DMS114 treated with DMSO at 0.1 percent for 48 hours (cell line): ENCODE measurements at regions not wholly inside any gene's neighbourhood (a gene's known extent, or its start where the extent isn't known, plus 50 kb on each side); places are given as distances from the start of the nearest gene placed in this dataset.
"Not testable (repeated sequence)": the region's sequence is repeated elsewhere in the genome, so short reads cannot be mapped to it uniquely, and the experiment has no call there.

Source experiments
- DNase-seq: peaks from one replicate; lab custom pipeline; 2025; ENCODE audit not compliant: unreplicated experiment; lab: John Stamatoyannopoulos, UW

DNA sequence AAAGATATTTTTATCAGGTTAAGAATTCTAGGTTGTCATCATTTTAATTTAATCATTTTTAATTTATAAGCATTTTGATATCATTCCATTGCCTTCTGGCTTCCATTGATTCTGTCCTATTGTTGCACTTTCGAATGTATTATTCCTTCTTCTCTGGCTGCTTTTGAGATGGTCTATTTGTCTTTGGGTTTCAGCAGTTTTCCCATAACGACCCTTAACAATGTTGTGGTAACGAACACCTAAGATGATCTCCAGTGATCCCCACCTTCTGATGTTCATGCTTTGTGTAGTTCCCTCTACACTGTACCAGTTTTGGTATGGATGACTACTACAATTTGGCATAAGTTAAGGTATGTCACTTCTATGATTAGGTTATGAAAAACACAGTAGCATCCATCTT lies 59.9 kb downstream of the MINAR1 start:
- no peak for DNase-seq

DNA sequence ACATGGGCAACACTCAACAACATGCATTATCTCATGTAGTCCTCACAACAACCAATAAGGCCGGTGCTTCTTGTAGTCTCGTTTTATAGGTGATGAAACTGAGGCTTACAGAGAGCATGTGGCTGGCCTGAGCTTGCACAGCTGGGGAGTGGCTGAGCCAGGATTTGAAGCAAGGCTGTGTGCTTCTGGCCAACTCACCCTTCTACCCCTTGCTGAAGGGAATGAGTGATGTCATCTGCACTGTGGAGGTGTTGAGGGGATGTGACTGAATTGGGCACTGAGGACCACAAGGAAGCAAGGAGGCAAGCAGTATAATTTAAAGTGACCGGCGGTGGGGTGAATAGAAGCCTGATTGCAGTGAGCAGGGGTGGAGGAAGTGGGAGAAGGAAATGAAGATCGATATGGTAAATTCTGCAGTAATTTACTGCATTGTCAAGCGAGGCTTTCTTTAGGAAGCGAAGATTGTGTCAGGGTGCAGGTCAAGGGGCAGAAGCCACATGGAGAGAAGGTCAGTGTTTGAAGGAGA lies 62.3 kb downstream of the MINAR1 start:
- DNase-seq: no peak

DNA sequence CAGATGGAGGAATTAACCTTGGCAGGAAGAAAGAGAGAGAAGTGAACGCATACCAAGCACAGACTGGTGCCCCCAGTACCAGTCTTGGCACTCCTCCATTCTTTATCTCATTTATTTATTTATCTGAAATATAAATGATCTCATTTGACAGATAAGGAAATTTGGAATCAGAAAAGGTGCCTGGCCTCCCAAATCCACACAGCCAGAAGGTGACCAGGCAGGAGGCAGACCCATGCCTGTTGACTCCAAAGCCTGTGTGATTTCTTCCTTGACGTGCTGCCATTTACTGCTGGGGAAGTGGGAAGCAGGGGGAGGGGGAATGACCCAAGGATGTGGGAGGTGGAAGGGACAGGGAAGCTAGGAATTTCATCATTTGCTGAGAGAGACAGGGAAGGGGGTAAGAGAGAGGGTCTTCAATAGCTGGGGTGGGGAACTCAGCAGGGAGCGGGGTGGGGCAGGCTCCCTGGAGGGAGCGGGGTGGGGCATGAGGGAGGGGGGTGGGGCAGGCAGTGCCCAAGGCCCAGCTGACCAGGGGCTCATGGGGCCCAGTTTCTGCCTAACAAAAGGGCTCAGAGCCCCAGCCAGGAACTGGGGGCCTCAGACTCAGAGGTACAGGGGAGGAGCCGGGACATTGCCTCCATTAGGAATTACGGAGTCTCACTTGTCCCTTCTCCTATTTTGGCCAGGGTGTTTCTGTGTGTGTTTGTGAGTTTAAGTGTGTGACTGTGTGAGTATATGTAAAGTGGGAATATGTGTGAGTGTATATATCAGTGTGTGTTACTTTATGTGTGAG lies 63.0 kb downstream of the MINAR1 start:
- DNase-seq: no peak

DNA sequence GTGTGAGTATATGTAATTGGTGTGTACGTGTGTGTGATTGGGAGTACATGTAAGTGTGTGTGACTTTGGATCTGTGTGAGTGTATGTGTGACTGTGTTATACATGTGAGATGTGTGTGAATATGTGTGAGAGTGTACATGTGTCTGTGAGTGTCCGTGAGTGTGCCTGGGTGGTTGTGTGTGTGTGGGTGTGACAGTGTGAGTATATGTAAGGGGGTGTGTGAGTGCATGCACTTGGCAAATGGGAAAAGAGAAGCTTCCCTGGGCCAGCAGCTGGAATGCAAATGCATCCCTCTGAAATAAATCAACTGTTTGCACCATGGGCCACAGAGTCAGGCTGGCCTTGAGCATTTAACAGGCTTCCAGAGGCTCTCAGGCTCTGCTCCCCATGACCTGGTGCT lies 63.6 kb downstream of the MINAR1 start:
- no peak for DNase-seq

DNA sequence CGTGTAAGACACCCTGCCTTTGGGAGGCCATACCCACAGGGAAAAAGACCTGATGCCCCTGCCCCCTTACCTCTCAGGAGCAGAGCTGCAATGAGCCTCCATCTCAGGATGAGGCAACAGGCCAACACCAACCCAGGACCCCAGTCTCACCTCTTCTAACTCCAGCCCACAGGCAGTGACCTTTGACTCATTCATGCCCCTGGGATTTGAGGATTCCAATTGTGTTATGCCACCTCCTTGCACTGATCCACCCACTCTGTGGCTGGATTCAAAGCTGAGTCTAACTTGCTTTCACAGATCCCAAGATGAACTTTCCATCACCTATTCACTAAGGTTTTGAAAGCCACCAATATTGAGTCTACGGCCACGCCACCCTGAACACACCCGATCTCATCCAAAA lies 64.7 kb downstream of the MINAR1 start:
- no peak for DNase-seq

DNA sequence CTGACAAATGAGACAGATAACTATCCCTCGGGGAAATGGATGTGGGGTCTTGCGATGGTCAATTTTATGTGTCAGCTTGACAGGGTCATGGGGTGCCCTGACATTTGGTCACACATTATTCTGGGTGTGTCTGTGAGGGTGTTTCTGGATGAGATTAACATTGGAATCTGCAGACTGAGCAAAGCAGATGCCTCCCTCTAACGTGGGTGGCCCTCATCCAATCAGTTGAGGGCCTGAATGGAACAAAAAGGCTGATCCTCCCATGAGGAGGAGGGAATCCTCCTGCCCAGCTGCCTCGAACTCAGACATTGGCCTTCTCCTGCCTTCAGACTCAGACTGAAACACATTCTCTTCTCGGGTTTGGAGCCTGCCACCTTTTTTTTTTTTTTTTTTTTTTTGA lies 69.0 kb downstream of the MINAR1 start:
- no peak for DNase-seq

DNA sequence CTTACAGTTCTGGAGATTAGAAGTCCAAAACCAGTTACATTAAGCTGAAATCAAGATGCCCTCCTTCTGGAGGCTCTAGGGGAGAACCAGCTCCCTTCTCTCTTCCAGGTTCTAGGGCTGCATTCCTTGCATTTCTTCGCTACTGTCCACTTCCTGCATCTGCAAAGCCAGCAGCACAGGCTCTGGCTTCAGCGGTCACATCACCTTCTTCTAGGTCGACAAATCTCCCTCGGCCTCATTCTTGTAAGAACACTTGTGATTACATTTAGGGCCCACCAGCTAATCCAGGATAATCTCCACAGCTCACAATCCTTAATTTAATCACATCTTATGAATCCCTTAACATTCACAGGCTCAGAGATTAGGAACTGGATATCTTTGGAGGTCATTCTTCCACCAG lies 73.8 kb downstream of the MINAR1 start:
- no peak for DNase-seq

DNA sequence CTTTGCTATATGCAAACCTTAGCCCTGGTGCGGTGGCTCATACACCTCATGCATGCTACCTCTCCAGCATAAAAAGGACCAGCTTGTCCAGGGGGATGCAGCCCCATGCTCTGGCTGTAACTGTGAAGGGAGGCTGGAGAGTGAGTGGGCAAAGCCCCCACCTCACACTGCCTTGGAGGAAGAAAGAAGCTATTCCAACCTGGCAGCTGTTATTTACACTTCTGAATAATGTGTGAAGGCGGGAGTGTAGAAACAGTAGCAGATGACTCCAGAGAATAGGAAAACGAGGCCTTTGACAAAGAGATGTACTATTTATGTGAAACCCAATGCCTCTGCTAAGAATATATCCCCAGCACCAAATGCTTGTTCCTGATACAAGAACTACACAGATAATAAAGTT lies 80.7 kb downstream of the MINAR1 start:
- not testable (repeated sequence) for DNase-seq

DNA sequence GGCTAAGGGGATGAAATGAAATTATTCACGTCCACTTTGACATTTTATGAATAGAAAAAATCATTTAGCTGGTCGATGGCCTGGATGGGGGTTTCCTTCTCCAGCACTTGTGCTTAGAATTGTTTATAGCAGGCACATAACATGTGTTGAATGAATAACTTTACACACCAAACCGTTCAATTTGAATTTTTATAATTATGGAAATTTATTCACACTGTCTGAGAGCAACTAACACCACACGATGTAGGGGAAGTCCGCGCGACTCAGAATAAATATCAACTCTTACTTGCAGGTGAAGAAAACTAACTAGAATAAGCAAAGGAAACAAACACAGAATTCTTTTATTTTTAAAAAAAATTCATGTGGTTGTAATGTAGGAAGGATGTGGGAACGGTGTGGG lies 81.3 kb downstream of the MINAR1 start:
- DNase-seq: no peak

DNA sequence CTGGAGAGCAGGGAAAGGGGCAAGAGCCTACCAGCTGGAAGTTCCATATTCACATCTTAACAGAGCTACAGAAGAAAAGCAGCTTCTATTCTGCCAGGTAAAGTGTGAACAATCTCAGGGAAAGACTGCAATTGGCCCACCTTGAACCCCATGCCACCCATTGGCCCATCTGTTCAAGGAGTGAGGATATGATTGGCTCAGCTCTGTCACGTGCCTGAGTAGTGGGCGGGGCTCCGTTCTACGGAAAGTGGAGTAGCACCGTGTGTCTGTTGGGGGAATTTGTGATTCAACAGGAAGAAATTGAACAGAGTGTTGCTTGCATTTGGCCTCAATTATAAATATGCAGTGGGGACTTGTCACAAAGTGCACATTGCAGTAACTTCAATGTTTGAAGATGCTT lies 81.8 kb downstream of the MINAR1 start:
- DNase-seq: no peak

DNA sequence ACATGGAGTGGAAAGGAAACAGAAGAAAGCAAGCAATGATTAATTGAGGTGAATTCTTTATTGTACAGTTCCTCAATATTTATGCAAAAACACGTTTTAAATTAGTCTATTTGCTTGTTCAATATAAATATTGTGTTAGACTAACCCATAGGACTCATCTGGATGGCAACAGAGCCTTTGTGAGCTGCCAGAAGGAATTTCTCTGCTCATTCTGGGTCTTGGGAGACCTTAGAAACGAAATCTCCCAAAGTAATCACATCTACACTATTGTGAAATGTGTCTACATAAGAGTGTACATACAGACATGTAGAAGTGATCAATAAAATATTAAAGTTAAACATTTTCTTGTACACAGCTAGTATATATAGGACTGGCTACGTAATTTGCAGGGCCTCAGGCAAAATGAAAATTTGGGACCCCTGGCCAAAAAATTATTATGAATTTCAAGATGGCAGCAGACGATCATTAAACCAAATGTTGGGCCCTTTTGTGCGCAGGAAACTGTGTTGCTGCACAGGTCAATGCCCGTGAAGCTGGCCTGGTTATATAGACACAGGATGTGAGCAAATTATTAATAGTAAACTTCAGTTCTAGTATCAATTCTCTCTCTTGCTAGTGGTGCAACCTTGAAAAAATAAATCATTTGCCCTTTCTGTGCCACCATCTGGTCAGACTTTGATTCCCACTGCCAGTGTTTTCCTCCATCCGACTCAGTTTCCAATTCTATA lies 83.3 kb downstream of the MINAR1 start:
- DNase-seq: no peak

DNA sequence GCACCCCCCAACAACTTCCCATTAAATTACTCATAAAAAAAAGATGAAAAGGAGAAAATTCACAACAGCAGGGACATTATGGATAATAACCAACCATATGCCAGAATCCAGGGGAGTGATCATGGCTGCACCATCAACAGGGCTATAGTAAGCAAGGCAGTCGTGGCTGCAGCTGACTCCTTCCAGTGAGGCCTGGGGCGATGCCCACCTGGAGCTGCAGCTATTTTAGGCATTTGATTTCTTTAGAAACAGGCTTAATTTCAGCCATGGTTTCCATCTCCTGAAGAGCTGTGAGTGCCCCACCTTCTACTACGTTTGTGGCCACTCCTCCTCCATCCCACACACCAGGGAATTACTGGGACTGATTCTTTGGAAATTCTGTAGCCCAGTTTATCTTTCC lies 84.0 kb downstream of the MINAR1 start:
- DNase-seq: no peak

DNA sequence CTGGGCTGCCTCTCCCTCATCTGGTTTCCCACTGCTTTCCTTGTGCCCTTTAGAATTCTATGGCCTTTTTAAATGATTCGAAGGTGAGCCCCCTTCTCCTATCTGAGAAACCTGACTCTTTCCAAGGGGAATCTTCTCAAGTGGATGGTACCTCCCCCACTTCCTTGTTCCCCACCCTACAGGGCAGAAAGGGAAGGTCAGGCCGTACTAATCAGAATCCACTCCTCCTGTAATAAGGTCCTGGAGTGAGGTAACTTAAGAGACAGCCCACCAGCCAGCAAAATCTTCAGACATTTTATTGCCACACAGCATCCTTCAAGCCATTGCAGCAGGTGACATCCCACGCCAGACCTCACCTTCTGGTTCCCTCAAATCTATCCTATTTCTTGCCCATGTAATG lies 84.5 kb downstream of the MINAR1 start:
- DNase-seq: no peak

DNA sequence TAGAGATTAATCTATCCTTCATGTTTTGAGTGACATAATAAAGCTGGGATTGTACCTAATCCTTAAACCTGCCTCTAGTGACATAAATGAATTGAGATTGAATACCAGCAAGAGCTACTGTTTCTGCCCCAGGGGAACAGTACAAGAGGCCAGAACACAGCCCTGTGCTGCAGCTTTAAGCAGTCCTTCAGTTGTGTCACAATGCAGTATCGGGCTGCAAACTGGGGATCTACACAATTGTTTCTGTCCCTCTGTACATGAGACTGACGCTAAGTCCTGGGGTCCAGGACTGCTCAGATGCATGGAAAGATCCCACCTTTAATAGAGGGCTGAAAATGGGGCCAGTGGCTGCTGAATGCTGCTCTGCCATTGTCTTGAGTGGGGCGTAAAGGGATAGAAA lies 87.5 kb downstream of the MINAR1 start:
- no peak for DNase-seq

DNA sequence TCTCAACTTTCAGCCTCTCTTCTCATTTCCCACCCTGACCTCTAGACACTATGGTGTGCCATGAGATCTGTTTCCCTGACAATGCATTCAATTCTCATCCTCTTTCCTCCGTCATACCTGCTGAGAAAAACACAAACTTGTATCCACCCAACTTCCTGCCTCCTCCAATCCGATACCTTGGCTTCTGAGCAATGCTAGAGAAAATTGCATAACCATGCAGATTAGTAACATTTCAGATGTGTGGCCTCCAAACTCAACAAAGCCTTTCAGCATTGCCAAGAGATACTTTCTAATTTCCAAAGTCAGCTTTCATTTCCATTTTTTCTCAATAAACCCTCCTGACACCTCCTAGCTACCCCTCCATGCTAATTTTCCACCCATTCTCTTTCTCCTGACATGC lies 88.5 kb downstream of the MINAR1 start:
- no peak for DNase-seq

DNA sequence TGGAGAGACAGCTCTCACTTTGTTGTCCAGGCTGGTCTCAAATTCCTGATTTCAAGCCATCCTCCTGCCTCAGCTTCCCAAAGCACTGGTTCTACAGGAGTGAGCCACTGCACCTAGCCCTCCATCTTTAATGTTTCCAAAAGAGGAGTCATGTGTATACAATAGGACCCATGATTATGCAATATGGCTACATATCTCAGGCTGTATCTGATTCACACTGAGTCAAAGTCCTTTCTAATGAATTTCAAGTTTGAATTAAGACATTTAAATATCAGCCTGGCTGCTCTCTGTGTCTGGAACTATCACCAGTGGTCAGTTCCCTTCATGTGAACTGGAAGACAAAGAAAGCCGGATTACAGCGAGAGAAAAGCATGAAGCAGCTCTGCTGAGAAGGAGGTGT lies 90.5 kb downstream of the MINAR1 start:
- no peak for DNase-seq

DNA sequence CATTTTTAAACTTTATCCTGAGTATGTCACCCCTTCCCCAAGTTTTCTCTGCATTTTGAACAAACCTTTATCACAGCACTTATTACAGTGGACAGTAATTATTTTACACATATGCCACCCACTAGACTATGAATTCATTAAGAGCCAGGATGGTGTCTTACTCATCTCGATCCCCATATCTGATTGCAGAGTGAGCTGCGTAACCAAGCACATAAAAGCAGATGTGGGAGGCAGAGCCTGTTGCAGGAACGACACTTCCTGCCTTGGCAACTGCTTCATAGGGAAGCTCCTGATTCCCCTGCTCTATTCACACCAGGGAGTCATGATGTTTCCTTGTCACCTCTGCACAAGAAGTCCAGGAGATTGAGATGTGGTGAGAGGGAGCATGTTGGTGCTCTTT lies 91.1 kb downstream of the MINAR1 start:
- DNase-seq: no peak

DNA sequence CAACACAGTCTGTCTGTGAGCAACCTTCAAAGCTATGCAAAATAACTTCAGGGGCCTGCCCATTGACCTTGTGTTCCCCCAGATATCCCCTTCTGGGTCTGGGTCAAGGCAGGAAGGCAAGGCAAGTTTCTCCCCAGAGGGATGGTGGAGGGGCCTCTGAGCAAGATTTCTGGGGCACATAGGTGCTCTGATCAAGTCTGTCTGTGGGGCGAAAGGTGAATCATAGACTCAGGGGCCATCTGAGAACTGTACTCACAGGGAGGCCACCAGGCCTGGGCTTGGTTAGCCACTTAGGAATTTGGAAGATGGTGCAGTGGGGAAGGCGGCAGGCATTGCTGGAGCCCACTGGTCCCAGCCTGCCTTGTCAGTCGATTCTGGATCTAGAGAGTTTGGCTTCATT lies 92.4 kb downstream of the MINAR1 start:
- DNase-seq: no peak

DNA sequence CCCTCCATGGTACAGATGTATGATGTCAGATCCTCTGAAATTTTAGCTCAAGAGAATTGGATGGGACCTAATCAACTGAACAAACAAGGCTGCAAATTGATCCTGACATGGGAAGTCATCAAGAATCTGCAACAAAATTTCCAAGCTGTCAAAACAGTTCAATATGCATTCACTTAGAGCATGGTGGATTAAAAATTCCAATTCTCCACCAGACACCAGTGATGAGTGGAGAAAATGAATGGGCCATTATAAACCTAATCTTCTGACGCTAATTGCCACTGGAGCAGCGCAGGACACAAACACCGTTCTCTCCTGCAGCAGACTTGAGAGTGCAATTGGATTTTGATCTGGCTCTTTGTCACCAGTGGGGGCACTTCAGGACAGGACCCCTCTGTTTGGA lies 94.2 kb downstream of the MINAR1 start:
- DNase-seq: no peak

DNA sequence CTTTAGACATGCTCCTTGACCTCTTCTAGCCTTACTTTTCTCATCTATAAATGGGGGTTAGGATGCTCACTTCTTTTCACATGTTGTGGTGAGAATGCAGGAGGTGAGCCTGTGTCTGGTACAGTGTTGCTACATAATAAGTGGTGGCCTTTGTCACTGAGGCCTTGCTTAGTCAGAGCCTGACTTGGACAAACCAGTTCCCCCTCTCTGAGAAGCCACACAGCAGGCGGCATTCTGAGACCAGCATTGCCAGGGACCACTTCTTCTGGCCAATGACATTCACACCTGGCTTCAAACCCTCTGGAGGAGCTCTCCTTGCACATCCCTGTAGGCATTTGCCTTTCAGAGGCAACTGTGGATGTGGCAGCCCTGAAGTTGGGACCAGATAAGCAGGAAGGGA lies 95.7 kb downstream of the MINAR1 start:
- no peak for DNase-seq

DNA sequence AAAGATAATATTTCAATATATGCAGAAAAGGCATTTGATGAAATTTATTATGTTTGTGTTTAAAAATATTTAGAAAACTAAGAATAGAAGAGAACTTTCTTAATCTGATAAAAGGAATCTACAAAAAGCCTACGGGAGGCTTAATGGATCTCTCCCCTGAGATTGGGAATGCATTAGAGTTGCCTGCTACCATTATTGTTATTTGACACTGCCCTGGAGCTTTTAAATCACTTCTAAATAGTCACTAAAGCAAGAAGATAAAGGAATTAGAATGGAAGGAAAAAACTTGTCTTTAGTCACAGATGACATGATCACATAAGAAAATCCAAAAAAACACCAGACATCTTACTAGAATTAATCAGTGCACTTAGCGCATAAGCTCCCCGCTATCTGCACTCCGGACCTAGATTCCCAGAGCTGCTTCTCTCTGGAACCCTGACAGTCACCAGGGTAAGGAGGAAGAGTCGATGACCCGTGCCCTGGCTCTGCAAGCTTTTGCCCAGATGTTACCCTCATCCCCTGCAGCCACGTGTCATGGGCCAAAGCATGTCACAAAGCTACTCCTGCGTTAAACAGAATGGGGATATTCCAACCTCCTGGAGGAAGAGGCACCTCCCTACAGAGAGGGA lies 97.1 kb downstream of the MINAR1 start:
- DNase-seq: no peak

DNA sequence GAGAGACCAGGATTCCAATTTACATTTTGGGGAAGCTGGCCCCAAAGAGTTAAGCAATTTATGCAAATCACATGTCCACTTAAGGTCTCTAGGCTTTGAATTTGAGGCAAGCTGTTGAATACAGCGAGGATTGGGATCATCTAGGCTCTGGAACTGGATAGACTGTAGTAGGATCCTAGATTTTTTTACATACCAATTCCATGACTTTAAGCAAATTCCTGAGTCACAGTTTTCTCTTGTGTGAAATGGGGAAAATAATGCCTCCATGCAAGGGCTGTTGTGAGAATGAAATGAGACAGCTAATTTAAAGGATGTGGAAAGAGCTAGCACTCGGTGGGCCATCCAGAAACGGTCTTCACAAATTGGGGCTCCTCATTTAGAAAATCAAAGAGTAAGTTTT lies 103.4 kb downstream of the MINAR1 start:
- DNase-seq: no peak
